ENCODE measurements at regions not wholly inside any gene's neighbourhood (a gene's known extent, or its start where the extent isn't known, plus 50 kb on each side); places are given as distances from the start of the nearest gene placed in this dataset.

GRCh38 chr16:82432261-82432660, 194.5 kb upstream of the CDH13 start:
- TF ChIP-seq NFYB (IDR thresholded peaks at IDR 0.05; ENCODE audit: insufficient read depth, low read depth, low read length), result no peak
- TF ChIP-seq, protein P1, sequence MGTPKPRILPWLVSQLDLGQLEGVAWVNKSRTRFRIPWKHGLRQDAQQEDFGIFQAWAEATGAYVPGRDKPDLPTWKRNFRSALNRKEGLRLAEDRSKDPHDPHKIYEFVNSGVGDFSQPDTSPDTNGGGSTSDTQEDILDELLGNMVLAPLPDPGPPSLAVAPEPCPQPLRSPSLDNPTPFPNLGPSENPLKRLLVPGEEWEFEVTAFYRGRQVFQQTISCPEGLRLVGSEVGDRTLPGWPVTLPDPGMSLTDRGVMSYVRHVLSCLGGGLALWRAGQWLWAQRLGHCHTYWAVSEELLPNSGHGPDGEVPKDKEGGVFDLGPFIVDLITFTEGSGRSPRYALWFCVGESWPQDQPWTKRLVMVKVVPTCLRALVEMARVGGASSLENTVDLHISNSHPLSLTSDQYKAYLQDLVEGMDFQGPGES (IDR thresholded peaks at IDR 0.05), result no peak
- TF ChIP-seq MXI1 (IDR thresholded peaks at IDR 0.05; ENCODE audit: low read depth, low read length), result no peak
- no peak for TF ChIP-seq POLR2AphosphoS5 (IDR thresholded peaks at IDR 0.05; ENCODE audit: low read length)
- no peak for TF ChIP-seq HDAC6 (IDR thresholded peaks at IDR 0.05; ENCODE audit: unreplicated experiment)
- TF ChIP-seq KLF5 (IDR thresholded peaks at IDR 0.05; ENCODE audit: partially characterized antibody), result no peak
- TF ChIP-seq YY1 (IDR thresholded peaks at IDR 0.05; ENCODE audit: low read depth, low read length), result no peak

Measured in GM12878 (cell line).